GM19467 (cell line): ENCODE measurements at regions not wholly inside any gene's neighbourhood (a gene's known extent, or its start where the extent isn't known, plus 50 kb on each side); places are given as distances from the start of the nearest gene placed in this dataset.
"Not testable (repeated sequence)": the region's sequence is repeated elsewhere in the genome, so short reads cannot be mapped to it uniquely, and the experiment has no call there.

Experiments
- ATAC-seq: cut with Tn5 transposase; IDR thresholded peaks from one replicate; pipeline ENCODE4 v1.9.1; 2021; ENCODE audit warnings: mild to moderate bottlenecking, moderate library complexity; ENCODE audit not compliant: unreplicated experiment

- ATAC-seq: no peak
Observed at GRCh38 chr2:15750822-15751329, 159.2 kb downstream of the DDX1 start.

GRCh38 chr2:15751477-15751876 lies 159.8 kb downstream of the DDX1 start:
- ATAC-seq: no peak

GRCh38 chr2:15752552-15753232 lies 161.0 kb downstream of the DDX1 start:
- no peak for ATAC-seq

- no peak for ATAC-seq
Observed at GRCh38 chr2:15753233-15753798, 161.6 kb downstream of the DDX1 start.

GRCh38 chr2:15753811-15754702 lies 162.4 kb downstream of the DDX1 start:
- ATAC-seq: no peak

- ATAC-seq: no peak
Observed at GRCh38 chr2:15754703-15755099, 163.0 kb downstream of the DDX1 start.

- no peak for ATAC-seq
Observed at GRCh38 chr2:15755528-15755927, 163.9 kb downstream of the DDX1 start.

- ATAC-seq: no peak
Observed at GRCh38 chr2:15756011-15756550, 164.4 kb downstream of the DDX1 start.

- no peak for ATAC-seq
Observed at GRCh38 chr2:15756882-15757819, 165.5 kb downstream of the DDX1 start.

- ATAC-seq: no peak
Observed at GRCh38 chr2:15757820-15758586, 166.3 kb downstream of the DDX1 start.

- no peak for ATAC-seq
Observed at GRCh38 chr2:15758848-15759247, 167.2 kb downstream of the DDX1 start.

- no peak for ATAC-seq
Observed at GRCh38 chr2:15759385-15759784, 167.7 kb downstream of the DDX1 start.

- not testable (repeated sequence) for ATAC-seq
Observed at GRCh38 chr2:15759791-15760190, 168.1 kb downstream of the DDX1 start.

GRCh38 chr2:15760232-15760910 lies 168.7 kb downstream of the DDX1 start:
- no peak for ATAC-seq

GRCh38 chr2:15761056-15761455 lies 169.4 kb downstream of the DDX1 start:
- no peak for ATAC-seq

- ATAC-seq: no peak
Observed at GRCh38 chr2:15761910-15762309, 170.2 kb downstream of the DDX1 start.

- ATAC-seq: no peak
Observed at GRCh38 chr2:15762449-15762848, 170.8 kb downstream of the DDX1 start.

- ATAC-seq: no peak
Observed at GRCh38 chr2:15763106-15763821, 171.6 kb downstream of the DDX1 start.
